GM19463 (cell line): ENCODE measurements at regions not wholly inside any gene's neighbourhood (a gene's known extent, or its start where the extent isn't known, plus 50 kb on each side); places are given as distances from the start of the nearest gene placed in this dataset.
"Not testable (repeated sequence)": the region's sequence is repeated elsewhere in the genome, so short reads cannot be mapped to it uniquely, and the experiment has no call there.

Experiments
- ATAC-seq: cut with Tn5 transposase; IDR thresholded peaks from one replicate; pipeline ENCODE4 v1.9.1; 2021; ENCODE audit warnings: mild to moderate bottlenecking, moderate library complexity; ENCODE audit not compliant: unreplicated experiment

- ATAC-seq, result no peak
Measured at GRCh38 chr4:189207872-189208271, 732.8 kb upstream of the FRG1 start.

DNA sequence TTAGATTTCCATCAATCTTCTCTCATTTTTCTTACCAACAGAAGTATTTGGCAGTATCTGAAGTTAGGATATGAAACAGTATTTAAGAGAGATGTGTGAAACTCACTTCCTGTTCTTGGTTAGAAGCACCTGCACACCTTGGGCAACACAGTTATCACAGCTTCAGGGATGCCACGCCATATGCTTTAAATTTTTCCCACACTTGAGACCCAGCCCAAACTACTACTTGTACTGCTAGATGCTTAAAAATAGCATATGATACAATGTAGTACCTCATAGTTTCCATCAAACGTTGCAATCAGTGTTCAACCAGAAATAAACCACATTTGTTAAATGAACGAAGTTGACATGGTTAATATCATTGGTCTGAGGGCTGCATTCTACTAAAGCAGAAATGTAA is 725.1 kb upstream of the FRG1 start:
- no peak for ATAC-seq

DNA sequence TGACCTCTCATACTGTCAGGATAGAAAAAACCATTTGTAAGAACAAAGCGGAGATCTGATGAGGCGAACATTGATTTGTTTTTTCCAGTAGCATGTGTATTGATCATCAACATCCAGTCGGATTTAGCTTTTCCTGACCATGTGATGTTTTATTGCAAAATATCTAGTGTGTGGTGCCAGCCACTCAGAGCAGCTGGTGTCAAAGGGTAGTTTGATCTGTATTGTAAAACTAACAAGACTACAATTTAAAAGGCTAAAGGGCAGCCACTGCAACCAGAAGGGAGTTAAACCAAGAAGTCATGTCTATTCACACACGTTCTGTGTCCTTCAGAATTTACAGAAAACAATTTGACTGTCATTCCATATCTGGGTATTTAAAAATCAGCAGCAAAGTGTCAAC is 719.0 kb upstream of the FRG1 start:
- no peak for ATAC-seq

- ATAC-seq, result no peak
Measured at GRCh38 chr4:189228726-189229125, 711.9 kb upstream of the FRG1 start.

DNA sequence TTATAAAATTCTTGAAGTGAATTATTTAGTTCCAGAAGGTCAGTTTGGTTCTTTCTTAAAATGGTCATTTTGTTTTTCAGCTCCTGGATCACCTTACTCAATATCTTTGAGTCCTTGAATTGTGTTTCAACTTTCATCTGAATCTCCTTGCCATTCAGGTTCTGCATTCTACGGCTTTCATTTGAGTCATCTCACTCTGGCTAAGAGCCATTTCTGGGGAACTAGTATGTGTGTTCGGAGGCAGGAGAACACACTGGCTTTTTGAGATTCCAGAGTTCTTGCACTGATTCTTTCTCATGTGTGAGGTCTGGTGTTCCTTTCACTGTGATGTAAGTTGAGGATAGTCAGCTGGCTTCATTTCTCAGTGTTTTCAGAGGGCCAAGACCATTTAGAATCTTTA is 708.4 kb upstream of the FRG1 start:
- no peak for ATAC-seq

DNA sequence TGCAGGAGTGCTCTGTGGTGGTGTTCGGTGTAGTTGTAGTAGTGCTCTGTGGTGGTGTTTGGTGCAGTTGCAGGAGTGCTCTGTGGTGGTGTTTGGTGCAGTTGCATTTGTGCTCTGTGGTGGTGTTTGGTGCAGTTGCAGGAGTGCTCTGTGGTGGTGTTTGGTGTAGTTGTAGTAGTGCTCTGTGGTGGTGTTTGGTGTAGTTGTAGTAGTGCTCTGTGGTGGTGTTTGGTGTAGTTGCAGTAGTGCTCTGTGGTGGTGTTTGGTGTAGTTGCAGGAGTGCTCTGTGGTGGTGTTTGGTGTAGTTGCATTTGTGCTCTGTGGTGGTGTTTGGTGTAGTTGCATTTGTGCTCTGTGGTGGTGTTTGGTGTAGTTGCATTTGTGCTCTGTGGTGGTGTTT is 706.9 kb upstream of the FRG1 start:
- ATAC-seq, result not testable (repeated sequence)

DNA sequence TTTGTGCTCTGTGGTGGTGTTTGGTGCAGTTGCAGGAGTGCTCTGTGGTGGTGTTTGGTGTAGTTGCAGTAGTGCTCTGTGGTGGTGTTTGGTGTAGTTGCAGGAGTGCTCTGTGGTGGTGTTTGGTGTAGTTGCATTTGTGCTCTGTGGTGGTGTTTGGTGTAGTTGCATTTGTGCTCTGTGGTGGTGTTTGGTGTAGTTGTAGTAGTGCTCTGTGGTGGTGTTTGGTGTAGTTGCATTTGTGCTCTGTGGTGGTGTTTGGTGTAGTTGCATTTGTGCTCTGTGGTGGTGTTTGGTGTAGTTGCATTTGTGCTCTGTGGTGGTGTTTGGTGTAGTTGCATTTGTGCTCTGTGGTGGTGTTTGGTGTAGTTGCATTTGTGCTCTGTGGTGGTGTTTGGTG is 705.7 kb upstream of the FRG1 start:
- not testable (repeated sequence) for ATAC-seq

DNA sequence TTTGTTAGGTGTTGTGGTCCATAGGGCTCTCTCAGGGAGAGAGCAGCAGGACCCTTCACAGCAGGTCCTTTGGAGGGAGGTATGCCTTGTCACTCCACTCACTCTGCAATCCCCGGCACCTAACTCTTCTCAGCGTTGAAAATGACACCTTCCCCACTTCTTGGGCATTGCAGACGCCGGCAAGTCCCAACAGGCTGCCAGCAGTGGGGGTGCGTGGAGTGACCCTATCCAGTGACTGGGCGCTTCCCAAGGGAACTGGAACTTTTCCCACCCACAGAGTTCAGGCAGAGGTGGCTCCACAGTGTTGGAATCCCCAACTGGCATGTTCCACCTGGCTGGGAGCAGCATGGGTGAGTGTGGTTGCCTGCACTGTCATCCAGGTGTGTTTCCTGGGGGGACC is 705.1 kb upstream of the FRG1 start:
- ATAC-seq, result no peak

- not testable (repeated sequence) for ATAC-seq
Measured at GRCh38 chr4:189236321-189236720, 704.4 kb upstream of the FRG1 start.

DNA sequence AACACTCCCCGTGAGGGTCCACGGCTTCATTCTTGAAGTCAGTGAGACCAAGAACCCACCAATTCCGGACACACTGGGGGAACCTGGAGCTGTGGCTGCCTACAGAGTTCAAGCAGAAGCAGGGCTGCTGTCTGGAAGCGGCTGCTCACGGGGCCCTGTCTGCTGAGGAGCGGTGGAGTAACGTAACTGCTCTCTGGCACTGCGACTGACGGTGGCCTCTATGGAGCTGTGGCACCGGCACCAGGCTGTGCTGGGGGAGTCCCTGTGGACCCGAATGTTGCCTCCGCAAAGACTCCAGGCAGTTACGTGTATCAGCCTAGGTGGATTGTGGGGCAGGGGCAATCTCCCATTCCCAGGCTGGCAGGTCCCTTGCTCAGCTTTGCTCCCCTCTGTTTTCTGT is 703.3 kb upstream of the FRG1 start:
- ATAC-seq, result no peak

DNA sequence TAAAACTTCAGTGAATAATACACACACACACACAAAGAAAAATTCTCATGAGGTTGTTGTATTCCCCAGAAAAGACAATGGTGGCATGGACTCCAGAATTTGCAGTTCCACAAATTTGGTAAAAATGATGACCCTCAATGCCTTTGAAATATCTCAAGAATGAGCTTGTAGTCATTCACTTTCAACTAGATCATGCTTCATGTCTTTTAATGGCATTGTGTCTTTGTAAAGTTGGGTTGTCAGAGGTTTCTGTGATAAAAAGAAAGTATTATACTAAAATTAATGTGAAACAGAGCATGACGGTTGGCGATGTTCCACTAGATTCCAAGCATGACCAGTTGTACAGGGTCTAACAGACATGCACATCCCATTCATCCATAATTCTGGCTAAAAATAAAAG is 685.0 kb upstream of the FRG1 start:
- ATAC-seq, result no peak

- no peak for ATAC-seq
Measured at GRCh38 chr4:189261475-189261874, 679.2 kb upstream of the FRG1 start.

GRCh38 chr4:189265515-189265914 is 675.2 kb upstream of the FRG1 start:
- no peak for ATAC-seq

DNA sequence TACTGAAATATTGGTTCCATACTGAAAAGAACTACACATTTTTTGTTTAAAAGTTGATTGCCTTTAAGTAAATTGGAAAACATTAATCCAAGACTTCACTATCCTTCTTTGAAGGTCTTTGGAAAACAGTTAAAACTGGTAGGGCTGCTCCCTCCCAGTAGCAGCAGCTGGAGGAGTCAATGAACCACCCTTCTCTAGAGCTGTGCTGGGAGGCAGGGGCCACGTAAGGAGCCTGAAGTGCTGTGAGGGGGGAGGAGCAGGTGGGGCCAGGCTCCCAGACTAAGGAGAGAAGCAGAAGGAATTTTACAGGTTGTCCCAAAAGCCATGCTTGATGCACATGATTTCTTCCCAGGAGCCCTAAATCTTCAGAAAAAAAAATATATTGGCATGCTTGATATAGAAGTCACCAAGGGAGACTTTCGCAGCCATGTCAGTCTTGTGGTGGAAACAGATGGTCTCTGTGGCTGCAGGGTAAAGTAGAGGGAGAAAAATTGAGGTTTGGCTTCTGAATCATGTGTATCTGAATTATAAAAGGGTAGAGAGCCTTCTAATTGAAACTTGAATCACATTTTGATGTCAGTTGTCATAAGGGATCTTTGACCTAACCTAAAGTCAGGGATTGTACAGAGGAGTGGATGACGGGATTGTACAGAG is 673.2 kb upstream of the FRG1 start:
- ATAC-seq, result no peak

GRCh38 chr4:189278597-189279165 is 662.0 kb upstream of the FRG1 start:
- no peak for ATAC-seq

GRCh38 chr4:189279188-189279587 is 661.5 kb upstream of the FRG1 start:
- ATAC-seq, result no peak

DNA sequence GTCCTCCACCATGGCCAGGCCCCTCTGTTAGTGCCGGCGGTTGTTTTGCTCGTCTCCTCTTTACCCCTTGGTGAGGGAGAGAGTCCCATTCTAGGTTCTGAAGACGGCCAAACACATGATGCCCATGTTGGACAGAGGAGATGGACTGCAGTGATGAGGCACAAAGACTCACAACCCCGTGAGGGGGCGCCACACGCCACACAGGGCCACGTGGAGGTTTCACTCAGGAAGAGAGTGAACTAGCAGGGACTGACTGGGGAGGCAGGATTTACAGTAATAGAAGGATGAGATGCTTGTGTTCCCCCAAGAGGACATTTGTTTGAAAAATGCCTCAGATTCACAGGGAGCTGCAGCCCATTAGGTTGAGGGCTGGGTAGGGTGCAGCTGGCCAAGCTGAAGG is 655.3 kb upstream of the FRG1 start:
- ATAC-seq, result no peak

- no peak for ATAC-seq
Measured at GRCh38 chr4:189291939-189292338, 648.7 kb upstream of the FRG1 start.

DNA sequence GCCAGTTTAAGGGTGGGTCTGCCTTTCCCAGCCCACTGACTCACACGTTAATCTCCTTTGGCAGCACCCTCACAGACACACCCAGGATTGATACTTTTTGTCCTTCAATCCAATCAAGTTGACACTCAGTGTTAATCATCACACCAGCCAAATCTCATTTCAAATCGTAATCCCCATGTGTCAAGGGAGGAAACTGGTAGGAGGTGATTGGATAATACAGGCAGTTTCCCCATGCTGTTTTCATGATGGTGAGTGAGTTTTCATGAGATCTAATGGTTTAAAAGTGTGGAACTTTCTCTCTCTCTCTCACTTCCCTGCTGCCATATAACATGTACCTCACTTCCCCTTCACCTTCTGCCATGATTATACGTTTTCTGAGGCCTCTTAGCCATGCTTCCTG is 647.2 kb upstream of the FRG1 start:
- no peak for ATAC-seq

- ATAC-seq, result no peak
Measured at GRCh38 chr4:189294574-189294973, 646.1 kb upstream of the FRG1 start.

- no peak for ATAC-seq
Measured at GRCh38 chr4:189299706-189300105, 641.0 kb upstream of the FRG1 start.

GRCh38 chr4:189301692-189302091 is 639.0 kb upstream of the FRG1 start:
- ATAC-seq, result no peak

DNA sequence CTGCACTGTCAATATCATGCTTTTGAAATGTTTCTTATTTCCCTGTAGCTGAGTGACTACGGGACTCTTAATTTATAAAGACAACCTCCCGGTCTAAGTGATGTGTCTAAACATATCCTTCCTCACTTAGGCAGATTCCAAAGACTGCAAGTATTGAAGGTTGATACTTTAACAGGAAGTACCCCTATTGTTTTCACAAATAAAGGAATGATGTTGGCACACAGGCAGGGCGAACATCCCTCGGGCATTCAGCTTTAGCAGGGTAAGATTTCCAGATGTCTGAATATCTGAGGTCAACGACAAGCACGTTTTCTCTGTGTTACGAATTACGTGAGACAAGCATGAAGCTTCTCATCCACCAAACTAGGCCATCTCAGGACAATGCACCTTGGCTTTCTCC is 638.0 kb upstream of the FRG1 start:
- no peak for ATAC-seq
